Liver (tissue), 3 donors: ENCODE measurements at regions not wholly inside any gene's neighbourhood (a gene's known extent, or its start where the extent isn't known, plus 50 kb on each side); places are given as distances from the start of the nearest gene placed in this dataset.

Source experiments
- EGR1 ChIP-seq, 2 donors: IDR thresholded peaks; 2 replicates each; pipeline ENCODE4 v1.6.1; 2016 to 2018; ENCODE audit warnings: antibody characterized with exemption in 2 of 2, low read depth in 2 of 2
- GABPA ChIP-seq, 2 donors: IDR thresholded peaks in 1 of 2; conservative IDR thresholded peaks in 1 of 2; 2 replicates each; pipeline ENCODE4 v1.6.1; 2016; ENCODE audit warnings: antibody characterized with exemption in 2 of 2, mild to moderate bottlenecking in 1 of 2, moderate library complexity in 1 of 2
- JUND ChIP-seq, 2 donors: IDR thresholded peaks; 2 replicates each; pipeline ENCODE4 v1.6.1; 2016; ENCODE audit warnings: antibody characterized with exemption in 2 of 2
- MAX ChIP-seq: IDR thresholded peaks from 2 replicates; pipeline ENCODE4 v1.6.1; 2016; ENCODE audit warnings: antibody characterized with exemption
- RAD21 ChIP-seq, 2 donors: IDR thresholded peaks; 2 replicates each; pipeline ENCODE4 v1.6.1; 2016; ENCODE audit warnings: antibody characterized with exemption in 2 of 2, mild to moderate bottlenecking in 2 of 2
- REST ChIP-seq: IDR thresholded peaks from 2 replicates; pipeline ENCODE4 v1.6.1; 2016; ENCODE audit warnings: antibody characterized with exemption, mild to moderate bottlenecking
- SP1 ChIP-seq: IDR thresholded peaks from 2 replicates; pipeline ENCODE4 v1.6.1; 2018; ENCODE audit warnings: antibody characterized with exemption, mild to moderate bottlenecking
- TAF1 ChIP-seq: conservative IDR thresholded peaks from 2 replicates; pipeline ENCODE4 v1.6.1; 2016; ENCODE audit warnings: antibody characterized with exemption, mild to moderate bottlenecking
- TF ChIP-seq, protein P1 (sequence below): fragments of 150-350 bp; IDR thresholded peaks from 2 replicates; pipeline ENCODE4 v1.5.1; 2017; ENCODE audit warnings: improper control_type of control experiment, low read depth, low read length; ENCODE audit not compliant: missing input control
- donor health status: healthy.
- donor health status: healthy.

GRCh38 chr5:56591081-56591480 is 224.3 kb upstream of the MAP3K1 start:
- TF ChIP-seq, protein P1, sequence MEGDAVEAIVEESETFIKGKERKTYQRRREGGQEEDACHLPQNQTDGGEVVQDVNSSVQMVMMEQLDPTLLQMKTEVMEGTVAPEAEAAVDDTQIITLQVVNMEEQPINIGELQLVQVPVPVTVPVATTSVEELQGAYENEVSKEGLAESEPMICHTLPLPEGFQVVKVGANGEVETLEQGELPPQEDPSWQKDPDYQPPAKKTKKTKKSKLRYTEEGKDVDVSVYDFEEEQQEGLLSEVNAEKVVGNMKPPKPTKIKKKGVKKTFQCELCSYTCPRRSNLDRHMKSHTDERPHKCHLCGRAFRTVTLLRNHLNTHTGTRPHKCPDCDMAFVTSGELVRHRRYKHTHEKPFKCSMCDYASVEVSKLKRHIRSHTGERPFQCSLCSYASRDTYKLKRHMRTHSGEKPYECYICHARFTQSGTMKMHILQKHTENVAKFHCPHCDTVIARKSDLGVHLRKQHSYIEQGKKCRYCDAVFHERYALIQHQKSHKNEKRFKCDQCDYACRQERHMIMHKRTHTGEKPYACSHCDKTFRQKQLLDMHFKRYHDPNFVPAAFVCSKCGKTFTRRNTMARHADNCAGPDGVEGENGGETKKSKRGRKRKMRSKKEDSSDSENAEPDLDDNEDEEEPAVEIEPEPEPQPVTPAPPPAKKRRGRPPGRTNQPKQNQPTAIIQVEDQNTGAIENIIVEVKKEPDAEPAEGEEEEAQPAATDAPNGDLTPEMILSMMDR: no peak
- no peak for TF ChIP-seq REST
- no peak for TF ChIP-seq GABPA (IDR thresholded peaks at IDR 0.05 in 1 of 2, conservative IDR thresholded peaks at IDR 0.05 in 1 of 2)
- no peak for TF ChIP-seq TAF1
- no peak for TF ChIP-seq SP1
- TF ChIP-seq MAX: no peak
- no peak for TF ChIP-seq RAD21 (IDR thresholded peaks at IDR 0.05)
- no peak for TF ChIP-seq EGR1 (IDR thresholded peaks at IDR 0.05; ENCODE audit: low read depth in 2 of 2)
- no peak for TF ChIP-seq JUND (IDR thresholded peaks at IDR 0.05)
